ENCODE measurements at regions not wholly inside any gene's neighbourhood (a gene's known extent, or its start where the extent isn't known, plus 50 kb on each side); places are given as distances from the start of the nearest gene placed in this dataset.
A peak's percentile ranks its signal among the peaks of the same experiment; 100 is the strongest.

DNA sequence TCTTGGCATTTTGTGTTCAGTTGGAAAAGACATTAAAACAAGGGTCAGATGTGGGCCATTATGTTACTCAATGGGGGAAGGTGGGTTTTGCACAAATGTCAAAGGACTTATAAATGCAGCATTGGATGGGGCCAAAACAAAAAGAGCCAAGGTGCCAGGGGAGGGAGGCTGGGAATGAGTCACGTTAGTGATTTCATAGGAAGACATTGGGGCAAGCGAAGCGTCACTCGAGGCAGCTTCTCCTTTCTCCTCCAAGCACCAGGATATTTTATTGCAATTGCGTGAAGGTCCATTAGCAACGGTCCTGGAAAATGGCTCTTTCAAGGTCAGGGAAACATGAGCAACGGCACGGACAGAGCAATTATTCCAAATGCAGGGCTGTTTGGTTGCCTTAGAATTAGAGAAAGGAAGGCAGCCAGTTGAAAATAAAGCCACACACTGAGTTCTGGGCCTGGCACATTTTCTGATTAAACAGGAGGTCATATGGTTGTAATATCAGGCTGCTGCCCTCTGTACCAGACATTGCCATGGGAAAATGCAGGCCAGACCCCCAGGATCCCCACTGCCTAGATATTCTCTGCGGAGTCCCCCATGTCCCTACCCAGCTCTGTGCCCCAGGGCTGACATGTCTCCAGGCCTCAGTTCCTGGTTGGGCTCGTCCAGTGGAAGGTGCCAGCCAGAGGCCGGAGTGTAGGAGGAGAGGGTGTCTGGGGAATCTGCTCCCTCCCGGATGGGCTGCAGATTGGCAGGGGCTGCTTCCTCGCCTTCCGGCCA, 63.3 kb upstream of the NANOS1 start:
- no peaks in the 10 kb centered on the region for H3K9me3 ChIP-seq (ENCODE audit: control insufficient read depth, insufficient read depth, low read length)
- no peak overlapping the region for H3K27ac ChIP-seq (ENCODE audit: low read depth, low read length)
- peaks cover 36% of the 10 kb centered on the region for H3K4me1 ChIP-seq (ENCODE audit: control insufficient read depth, insufficient read depth, low read length)
- H3K4me3 ChIP-seq (ENCODE audit: low read depth, low read length) = no peak overlapping the region
- H3K27me3 ChIP-seq (ENCODE audit: control insufficient read depth, insufficient read depth, low read length) = no peaks in the 10 kb centered on the region
- DNase-seq (ENCODE audit: low read depth in 4 of 6, low spot score in 6 of 6) = peak in 2 of 6 donors; percentile 32 to 83
- WGBS (ENCODE audit: insufficient coverage) = 52% methylated on average over 14 of the region's 14 CpGs
- H3K36me3 ChIP-seq (ENCODE audit: control insufficient read depth, insufficient read depth, low read length) = no peaks in the 10 kb centered on the region

DNA sequence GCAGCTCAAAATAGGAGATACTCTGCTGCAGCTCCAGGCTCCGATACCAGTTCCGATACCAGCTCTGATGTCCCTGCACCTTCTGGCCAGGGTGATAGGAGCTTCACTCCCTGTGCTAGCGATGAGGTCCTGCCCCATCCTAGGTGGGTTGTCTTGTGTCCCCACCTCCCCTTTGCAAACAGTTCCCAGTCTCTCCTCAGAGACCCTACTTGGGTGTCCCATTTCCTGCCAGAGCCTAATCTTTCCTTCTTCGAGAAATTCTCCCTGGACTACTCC, 62.7 kb upstream of the NANOS1 start:
- H3K27ac ChIP-seq (ENCODE audit: low read depth, low read length) = no peak overlapping the region
- H3K4me3 ChIP-seq (ENCODE audit: low read depth, low read length) = no peak overlapping the region
- H3K9me3 ChIP-seq (ENCODE audit: control insufficient read depth, insufficient read depth, low read length) = no peaks in the 10 kb centered on the region
- H3K27me3 ChIP-seq (ENCODE audit: control insufficient read depth, insufficient read depth, low read length) = no peaks in the 10 kb centered on the region
- no peaks in the 10 kb centered on the region for H3K36me3 ChIP-seq (ENCODE audit: control insufficient read depth, insufficient read depth, low read length)
- peaks cover 36% of the 10 kb centered on the region for H3K4me1 ChIP-seq (ENCODE audit: control insufficient read depth, insufficient read depth, low read length)
- DNase-seq (ENCODE audit: low read depth in 4 of 6, low spot score in 6 of 6) = no peak
- WGBS (ENCODE audit: insufficient coverage) = 84% methylated on average over 4 of the region's 4 CpGs

DNA sequence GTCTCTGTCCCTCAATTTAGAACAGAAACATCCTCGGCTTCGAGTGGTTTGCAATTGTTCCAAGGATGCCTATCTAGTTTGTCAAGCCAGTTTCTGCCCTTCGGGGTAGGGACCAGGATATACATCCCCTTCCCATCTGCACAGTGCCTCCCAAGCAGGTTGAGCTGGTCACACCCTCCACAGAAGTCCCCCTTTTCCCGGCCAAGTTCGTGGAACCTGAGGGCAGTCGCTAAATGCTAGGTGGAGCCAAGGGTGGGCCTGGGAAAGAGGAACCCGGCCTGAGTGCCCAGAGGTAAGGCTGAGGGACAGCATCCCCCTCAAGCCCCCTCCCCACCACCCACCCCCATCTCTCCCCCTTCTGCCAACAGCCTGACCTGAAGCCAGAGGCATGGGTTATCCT, 62.4 kb upstream of the NANOS1 start:
- no peaks in the 10 kb centered on the region for H3K27me3 ChIP-seq (ENCODE audit: control insufficient read depth, insufficient read depth, low read length)
- no peak for DNase-seq (ENCODE audit: low read depth in 4 of 6, low spot score in 6 of 6)
- H3K4me3 ChIP-seq (ENCODE audit: low read depth, low read length) = no peak overlapping the region
- H3K4me1 ChIP-seq (ENCODE audit: control insufficient read depth, insufficient read depth, low read length) = peaks cover 36% of the 10 kb centered on the region
- H3K9me3 ChIP-seq (ENCODE audit: control insufficient read depth, insufficient read depth, low read length) = no peaks in the 10 kb centered on the region
- H3K36me3 ChIP-seq (ENCODE audit: control insufficient read depth, insufficient read depth, low read length) = no peaks in the 10 kb centered on the region
- WGBS (ENCODE audit: insufficient coverage) = 81% methylated on average over 6 of the region's 7 CpGs
- no peak overlapping the region for H3K27ac ChIP-seq (ENCODE audit: low read depth, low read length)

DNA sequence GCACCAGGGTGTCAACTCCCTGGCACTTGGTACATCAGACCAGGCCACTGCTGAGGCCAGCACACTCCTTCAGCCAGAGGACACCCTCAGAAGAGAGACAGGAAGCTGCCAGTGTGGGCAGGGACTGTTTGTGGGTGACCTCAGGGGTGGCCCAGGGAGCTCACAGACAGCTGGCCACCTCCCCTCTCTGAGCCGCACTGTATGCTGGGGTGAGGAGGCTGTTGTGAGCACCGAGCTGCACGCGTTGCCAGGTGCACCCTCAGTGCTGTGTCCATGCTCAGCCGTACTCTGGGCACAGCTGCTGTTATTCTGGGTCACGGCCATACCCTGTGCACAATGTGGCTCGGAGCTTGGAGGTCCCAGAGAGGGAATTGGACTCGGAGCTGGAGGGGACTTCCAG, 61.5 kb upstream of the NANOS1 start:
- H3K9me3 ChIP-seq (ENCODE audit: control insufficient read depth, insufficient read depth, low read length) = no peaks in the 10 kb centered on the region
- H3K4me1 ChIP-seq (ENCODE audit: control insufficient read depth, insufficient read depth, low read length) = peaks cover 36% of the 10 kb centered on the region

DNA sequence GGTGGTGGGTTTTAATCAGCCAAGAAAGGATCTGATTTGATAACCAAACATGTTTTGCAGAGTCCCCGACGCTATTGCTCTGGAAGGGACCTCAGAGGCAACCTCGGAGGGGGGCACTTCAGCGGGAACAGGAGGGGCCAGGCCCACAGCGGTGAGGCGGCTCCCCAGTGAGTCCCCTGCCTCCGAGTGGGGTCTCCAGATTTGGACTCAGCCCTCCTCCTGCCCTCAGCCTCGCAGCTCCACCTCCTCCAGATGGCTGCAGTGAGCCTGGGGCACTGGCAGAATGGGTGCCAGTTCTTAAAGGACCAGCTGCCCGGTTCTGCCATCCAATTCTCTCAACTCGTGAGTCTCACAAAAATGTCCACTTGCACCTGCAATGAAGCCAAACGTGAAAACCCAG, 61.0 kb upstream of the NANOS1 start:
- DNase-seq (ENCODE audit: low read depth in 4 of 6, low spot score in 6 of 6) = peak in 1 of 6 donors; percentile 62
- 60% methylated on average over 9 of the region's 11 CpGs for WGBS (ENCODE audit: insufficient coverage)
- Histone ChIP-seq H3K27ac (ENCODE audit: low read depth, low read length) (no peak overlapping the region), H3K4me1 (ENCODE audit: control insufficient read depth, insufficient read depth, low read length) (peaks cover 36% of the 10 kb centered on the region), H3K9me3 (ENCODE audit: control insufficient read depth, insufficient read depth, low read length) (no peaks in the 10 kb centered on the region), H3K36me3 (ENCODE audit: control insufficient read depth, insufficient read depth, low read length) (no peaks in the 10 kb centered on the region), H3K4me3 (ENCODE audit: low read depth, low read length) (no peak overlapping the region), H3K27me3 (ENCODE audit: control insufficient read depth, insufficient read depth, low read length) (no peaks in the 10 kb centered on the region)

More for the DNA sequence above, 61.5 kb upstream of the NANOS1 start:
- Histone ChIP-seq H3K36me3 (ENCODE audit: control insufficient read depth, insufficient read depth, low read length) (no peaks in the 10 kb centered on the region), H3K4me3 (ENCODE audit: low read depth, low read length) (no peak overlapping the region), H3K27me3 (ENCODE audit: control insufficient read depth, insufficient read depth, low read length) (no peaks in the 10 kb centered on the region), H3K27ac (ENCODE audit: low read depth, low read length) (no peak overlapping the region)
- 56% methylated on average over 7 of the region's 8 CpGs for WGBS (ENCODE audit: insufficient coverage)
- peak in 1 of 6 donors; percentile 19 for DNase-seq (ENCODE audit: low read depth in 4 of 6, low spot score in 6 of 6)

DNA sequence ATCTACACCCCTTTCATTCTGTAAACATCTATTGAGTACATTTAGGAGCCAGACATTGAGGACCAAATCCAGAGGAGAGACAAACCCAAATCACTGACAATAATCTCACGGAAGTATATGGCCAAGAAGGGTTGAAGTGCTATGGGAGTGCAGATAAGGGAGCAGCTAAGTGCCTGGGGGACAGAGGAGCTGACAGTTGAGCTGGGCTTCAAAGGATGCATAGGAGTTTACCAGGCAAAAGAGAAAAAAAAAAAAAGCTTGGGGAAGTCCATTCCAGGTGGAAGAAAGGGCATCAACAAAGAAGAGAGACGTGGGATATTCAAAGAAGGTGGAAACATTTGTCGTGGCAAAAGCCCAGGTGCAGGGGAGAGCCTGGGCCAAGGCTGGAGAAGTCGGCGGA, 60.5 kb upstream of the NANOS1 start:
- Histone ChIP-seq H3K4me3 (ENCODE audit: low read depth, low read length) (no peak overlapping the region), H3K4me1 (ENCODE audit: control insufficient read depth, insufficient read depth, low read length) (peaks cover 36% of the 10 kb centered on the region), H3K27me3 (ENCODE audit: control insufficient read depth, insufficient read depth, low read length) (no peaks in the 10 kb centered on the region), H3K27ac (ENCODE audit: low read depth, low read length) (no peak overlapping the region), H3K36me3 (ENCODE audit: control insufficient read depth, insufficient read depth, low read length) (no peaks in the 10 kb centered on the region), H3K9me3 (ENCODE audit: control insufficient read depth, insufficient read depth, low read length) (peaks cover 3% of the 10 kb centered on the region)
- 94% methylated on average over 5 of the region's 5 CpGs for WGBS (ENCODE audit: insufficient coverage)
- no peak for DNase-seq (ENCODE audit: low read depth in 4 of 6, low spot score in 6 of 6)

DNA sequence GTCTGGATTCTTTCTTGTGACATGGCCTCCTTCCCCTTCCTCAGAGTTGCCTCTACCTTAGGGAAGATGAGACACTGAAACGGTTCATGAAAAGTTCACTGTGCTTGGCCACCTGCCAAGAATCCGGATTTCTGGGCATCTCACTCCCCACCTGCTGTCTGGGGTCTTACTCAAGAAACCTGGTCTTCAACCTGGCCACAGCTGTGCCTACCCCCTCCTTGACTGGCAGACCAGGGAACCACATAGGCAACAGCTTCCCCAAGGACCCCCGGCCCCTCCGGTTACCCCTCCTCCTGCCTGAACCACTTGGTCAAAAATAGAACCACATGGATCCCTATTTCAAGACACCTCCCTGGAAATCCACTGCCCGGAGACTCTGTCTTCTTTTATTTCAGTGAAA, 58.7 kb upstream of the NANOS1 start:
- H3K27me3 ChIP-seq (ENCODE audit: control insufficient read depth, insufficient read depth, low read length) = no peaks in the 10 kb centered on the region
- no peak overlapping the region for H3K27ac ChIP-seq (ENCODE audit: low read depth, low read length)
- H3K9me3 ChIP-seq (ENCODE audit: control insufficient read depth, insufficient read depth, low read length) = peaks cover 5% of the 10 kb centered on the region
- no peak overlapping the region for H3K4me3 ChIP-seq (ENCODE audit: low read depth, low read length)
- H3K4me1 ChIP-seq (ENCODE audit: control insufficient read depth, insufficient read depth, low read length) = peaks cover 28% of the 10 kb centered on the region
- DNase-seq (ENCODE audit: low read depth in 4 of 6, low spot score in 6 of 6) = peak in 1 of 6 donors; percentile 24
- no peaks in the 10 kb centered on the region for H3K36me3 ChIP-seq (ENCODE audit: control insufficient read depth, insufficient read depth, low read length)
- 58% methylated on average over 4 of the region's 5 CpGs for WGBS (ENCODE audit: insufficient coverage)

DNA sequence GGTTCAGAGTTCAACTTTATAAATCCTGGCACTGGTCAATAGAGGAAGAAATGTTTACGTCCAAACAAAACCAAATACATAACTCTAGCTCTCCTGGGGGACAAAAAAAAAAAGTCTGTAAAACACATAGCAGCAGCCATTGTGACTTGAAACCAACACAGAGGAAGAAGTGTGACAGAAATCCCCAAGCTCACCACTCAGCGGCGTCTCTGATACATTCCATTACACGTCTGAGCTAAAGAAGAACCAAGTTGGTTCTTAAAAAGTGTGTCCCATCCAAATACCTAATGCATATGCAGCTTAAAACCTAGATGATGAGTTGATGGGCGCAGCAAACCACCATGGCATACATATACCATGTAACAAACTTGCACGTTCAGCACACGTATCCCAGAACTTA, 58.3 kb upstream of the NANOS1 start:
- no peaks in the 10 kb centered on the region for H3K36me3 ChIP-seq (ENCODE audit: control insufficient read depth, insufficient read depth, low read length)
- no peak overlapping the region for H3K27ac ChIP-seq (ENCODE audit: low read depth, low read length)

DNA sequence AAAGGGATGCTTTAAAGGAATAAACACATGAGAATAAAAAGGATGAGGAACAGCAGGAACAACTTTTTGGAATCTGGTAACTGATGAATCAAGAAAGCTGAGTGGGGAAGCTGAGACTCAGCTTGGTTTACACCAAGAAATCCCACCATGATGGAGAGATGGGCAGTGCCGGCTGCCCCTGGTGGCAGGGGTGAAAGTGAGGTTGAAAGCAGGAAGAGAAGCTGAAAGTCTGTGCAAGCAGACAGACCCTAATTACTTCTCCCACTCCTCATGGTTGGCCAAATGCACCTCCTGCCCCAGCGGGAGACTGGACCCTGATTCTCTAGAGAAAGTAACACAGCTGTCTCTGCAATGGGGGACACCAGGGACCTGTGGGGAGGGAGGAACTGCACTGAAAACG, 57.6 kb upstream of the NANOS1 start:
- Histone ChIP-seq H3K27ac (ENCODE audit: low read depth, low read length) (no peak overlapping the region), H3K36me3 (ENCODE audit: control insufficient read depth, insufficient read depth, low read length) (no peaks in the 10 kb centered on the region), H3K4me3 (ENCODE audit: low read depth, low read length) (no peak overlapping the region), H3K9me3 (ENCODE audit: control insufficient read depth, insufficient read depth, low read length) (peaks cover 5% of the 10 kb centered on the region), H3K4me1 (ENCODE audit: control insufficient read depth, insufficient read depth, low read length) (peaks cover 17% of the 10 kb centered on the region), H3K27me3 (ENCODE audit: control insufficient read depth, insufficient read depth, low read length) (no peaks in the 10 kb centered on the region)
- 60% methylated on average over 1 of the region's 3 CpGs for WGBS (ENCODE audit: insufficient coverage)
- no peak for DNase-seq (ENCODE audit: low read depth in 4 of 6, low spot score in 6 of 6)

More for the DNA sequence above, 58.3 kb upstream of the NANOS1 start:
- Histone ChIP-seq H3K4me1 (ENCODE audit: control insufficient read depth, insufficient read depth, low read length) (peaks cover 24% of the 10 kb centered on the region), H3K9me3 (ENCODE audit: control insufficient read depth, insufficient read depth, low read length) (peaks cover 5% of the 10 kb centered on the region), H3K27me3 (ENCODE audit: control insufficient read depth, insufficient read depth, low read length) (no peaks in the 10 kb centered on the region), H3K4me3 (ENCODE audit: low read depth, low read length) (no peak overlapping the region)
- WGBS (ENCODE audit: insufficient coverage) = 93% methylated on average over 3 of the region's 7 CpGs
- no peak for DNase-seq (ENCODE audit: low read depth in 4 of 6, low spot score in 6 of 6)

DNA sequence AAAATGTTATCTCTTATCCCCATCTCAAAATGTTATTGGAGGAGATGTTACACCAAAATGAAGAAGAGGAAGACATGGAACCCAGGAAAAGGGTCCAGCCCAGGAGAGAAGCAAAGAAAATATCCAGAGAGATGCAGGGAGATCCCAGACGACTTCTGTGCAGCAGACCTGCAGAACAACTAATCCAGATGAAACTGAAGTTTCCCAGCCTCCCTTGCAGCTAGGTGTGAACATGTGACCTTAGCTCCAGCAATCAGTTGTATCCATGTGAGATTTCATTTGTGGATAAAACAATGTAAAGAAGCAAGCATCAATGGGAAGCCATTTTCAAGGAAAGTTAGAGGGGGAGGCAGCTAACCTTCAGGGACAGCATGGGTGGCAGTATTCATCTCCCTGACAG, 55.8 kb upstream of the NANOS1 start:
- Histone ChIP-seq H3K27me3 (ENCODE audit: control insufficient read depth, insufficient read depth, low read length) (no peaks in the 10 kb centered on the region), H3K27ac (ENCODE audit: low read depth, low read length) (no peak overlapping the region), H3K4me3 (ENCODE audit: low read depth, low read length) (no peak overlapping the region), H3K4me1 (ENCODE audit: control insufficient read depth, insufficient read depth, low read length) (no peaks in the 10 kb centered on the region), H3K9me3 (ENCODE audit: control insufficient read depth, insufficient read depth, low read length) (peaks cover 5% of the 10 kb centered on the region), H3K36me3 (ENCODE audit: control insufficient read depth, insufficient read depth, low read length) (no peaks in the 10 kb centered on the region)
- WGBS (ENCODE audit: insufficient coverage) = no CpG with 5 or more reads among the region's 1 CpG
- DNase-seq (ENCODE audit: low read depth in 4 of 6, low spot score in 6 of 6) = no peak

Measured in spinal cord (tissue), 9 donors.